SH-SY5Y (cell line): ENCODE measurements at regions not wholly inside any gene's neighbourhood (a gene's known extent, or its start where the extent isn't known, plus 50 kb on each side); places are given as distances from the start of the nearest gene placed in this dataset.

Source experiments
- GATA2 ChIP-seq: IDR thresholded peaks from 2 replicates; pipeline ENCODE4 v1.6.1; 2011; ENCODE audit warnings: mild to moderate bottlenecking, low read depth, low read length
- GATA3 ChIP-seq: IDR thresholded peaks from 2 replicates; pipeline ENCODE4 v1.6.1; 2011; ENCODE audit warnings: low read depth, mild to moderate bottlenecking, low read length, moderate library complexity

DNA sequence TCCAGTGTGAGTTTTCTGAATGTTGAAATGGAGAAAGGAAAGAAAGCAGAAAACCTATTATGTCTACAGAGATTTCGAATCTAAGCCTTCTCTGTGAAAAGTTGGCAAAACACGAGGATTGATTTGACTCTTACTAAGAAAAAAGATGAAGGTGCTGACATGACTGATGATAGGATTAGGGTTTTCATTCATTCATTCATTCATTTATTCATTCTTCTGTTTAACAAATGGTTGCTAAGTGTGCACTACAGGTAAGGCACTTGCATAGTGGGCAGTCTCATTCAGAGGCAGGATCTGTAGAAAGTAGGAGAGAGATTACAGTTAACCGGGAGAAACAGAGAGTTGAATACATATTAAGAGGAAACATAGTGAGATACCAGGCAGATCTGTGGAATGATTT, 137.1 kb downstream of the ZNF365 start:
- TF ChIP-seq GATA2 (no peak), GATA3 (no peak)
